Pons (tissue), 1 donor: ENCODE measurements at regions not wholly inside any gene's neighbourhood (a gene's known extent, or its start where the extent isn't known, plus 50 kb on each side); places are given as distances from the start of the nearest gene placed in this dataset.

Experiments
- DNase-seq: peaks from one replicate; pipeline ENCODE4 v3.0.0-alpha.2; 2016; ENCODE audit warnings: low spot score

DNA sequence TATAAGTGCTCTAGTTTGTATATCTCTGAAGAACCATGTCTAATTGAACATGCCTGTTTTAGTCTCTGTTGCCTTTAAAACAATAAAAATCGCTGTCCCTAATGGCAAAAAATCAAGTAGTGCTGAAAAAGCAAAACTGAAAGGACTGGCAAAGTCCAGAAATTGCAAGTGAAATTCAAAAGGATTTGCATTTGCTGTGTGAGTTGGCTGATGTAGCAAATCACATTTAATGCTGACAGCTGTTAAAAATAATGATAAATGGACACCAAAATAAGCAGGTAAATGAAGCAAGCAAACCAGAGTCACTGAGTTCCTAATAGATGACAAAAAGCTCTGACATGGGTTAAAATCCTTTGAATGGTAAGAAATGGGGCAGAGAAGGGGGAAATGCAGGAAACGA lies 874.1 kb downstream of the GRM8 start:
- DNase-seq = no peak

DNA sequence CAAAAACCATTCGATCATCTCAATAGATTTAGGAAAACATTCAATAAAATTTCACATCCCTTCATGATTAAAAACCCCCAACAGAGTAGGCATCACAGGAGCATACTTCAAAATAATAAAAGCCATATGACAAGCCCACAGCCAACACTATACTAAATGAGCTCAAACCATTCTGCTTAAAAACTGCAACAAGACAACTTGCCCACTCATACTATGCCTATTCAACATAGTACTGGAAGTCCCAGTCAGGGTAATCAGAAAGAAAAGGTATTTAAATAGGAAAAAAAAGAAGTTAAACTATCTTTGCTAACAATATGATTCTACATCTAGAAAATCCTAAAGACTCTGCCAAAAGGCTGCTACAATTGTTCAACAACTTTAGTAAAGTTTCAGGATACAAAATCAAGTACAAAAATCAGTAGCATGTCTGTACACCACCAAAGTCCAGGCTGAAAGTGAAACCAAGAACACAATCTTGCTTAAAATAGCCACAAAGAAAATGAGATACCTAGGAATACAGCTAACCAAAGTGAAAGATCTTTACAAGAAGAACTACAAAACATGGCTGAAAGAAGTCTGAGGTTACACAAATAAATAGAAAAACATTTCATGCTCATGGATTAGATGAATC lies 882.6 kb downstream of the GRM8 start:
- no peak for DNase-seq

DNA sequence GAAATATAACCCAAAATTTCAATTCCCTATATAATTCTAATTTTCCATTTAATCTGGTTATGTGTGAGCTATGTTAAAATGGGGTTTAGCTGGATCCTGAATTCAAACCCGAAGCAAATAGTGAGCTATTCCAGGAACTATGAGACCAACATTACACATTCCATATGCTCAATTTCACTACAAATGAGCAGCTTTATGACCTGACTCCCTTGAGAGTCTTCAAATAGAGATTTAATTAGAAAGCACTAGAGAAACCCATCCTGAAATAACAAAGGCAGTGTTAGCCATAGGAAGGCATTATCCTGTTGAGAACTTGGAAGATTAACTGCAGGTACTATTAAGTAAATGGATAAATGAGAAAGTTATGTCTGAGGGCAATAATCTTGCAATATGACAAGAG lies 890.0 kb downstream of the GRM8 start:
- DNase-seq = no peak

DNA sequence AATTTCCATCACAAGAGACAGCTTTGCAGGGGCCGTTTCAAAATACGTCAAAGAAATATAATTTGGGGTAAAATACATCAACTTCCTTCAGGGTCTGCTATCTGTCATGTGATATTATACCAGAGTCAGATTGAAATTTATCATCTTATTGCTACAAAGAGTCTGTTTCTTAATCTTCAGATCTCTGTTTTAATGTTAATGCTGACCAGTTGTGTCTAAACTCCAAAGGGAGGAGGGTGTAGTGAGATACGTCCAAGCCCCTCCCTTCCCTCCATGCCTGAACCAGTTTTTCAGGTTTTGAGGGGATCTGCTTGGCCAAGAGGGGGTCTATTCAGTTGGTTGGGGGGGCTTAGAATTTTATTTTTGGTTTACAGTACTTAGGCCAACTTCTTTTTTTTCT lies 891.6 kb downstream of the GRM8 start:
- DNase-seq = no peak

DNA sequence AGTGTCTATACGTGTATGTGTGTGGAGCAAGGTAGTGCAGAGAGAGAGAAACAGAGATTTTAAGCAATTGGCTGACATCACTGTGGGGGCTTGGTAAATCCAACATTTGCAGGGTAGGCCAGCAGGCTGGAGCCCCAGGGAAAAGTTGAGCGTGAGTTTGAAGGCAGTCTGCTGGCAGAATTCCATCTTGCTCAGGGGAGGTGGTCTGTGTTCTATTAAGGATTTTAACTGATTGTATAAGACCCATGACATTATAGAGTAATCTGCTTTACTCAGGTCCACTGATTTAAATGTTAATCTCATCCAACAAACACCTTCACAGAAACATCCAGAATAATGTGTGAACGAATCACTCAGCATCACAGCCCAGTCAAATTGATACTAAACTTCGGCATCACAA lies 912.9 kb downstream of the GRM8 start:
- no peak for DNase-seq

DNA sequence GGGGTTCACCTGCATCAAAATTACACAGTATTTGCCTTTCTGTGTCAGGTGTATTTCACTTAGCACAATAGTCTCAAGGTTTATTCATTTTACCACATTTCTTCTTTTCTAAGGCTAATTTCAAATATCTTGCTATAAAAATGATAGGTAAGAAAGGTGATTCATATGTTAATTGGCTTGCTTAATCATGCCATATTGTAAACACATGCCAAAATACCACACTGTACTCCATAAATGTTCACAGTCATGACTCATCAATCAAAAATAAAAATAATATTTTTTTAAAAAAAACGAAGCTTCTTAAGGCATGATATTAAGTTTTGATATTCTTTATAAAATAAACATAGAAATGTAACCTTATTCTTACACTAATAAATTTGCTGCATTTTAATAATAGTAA lies 947.1 kb downstream of the GRM8 start:
- DNase-seq = no peak

DNA sequence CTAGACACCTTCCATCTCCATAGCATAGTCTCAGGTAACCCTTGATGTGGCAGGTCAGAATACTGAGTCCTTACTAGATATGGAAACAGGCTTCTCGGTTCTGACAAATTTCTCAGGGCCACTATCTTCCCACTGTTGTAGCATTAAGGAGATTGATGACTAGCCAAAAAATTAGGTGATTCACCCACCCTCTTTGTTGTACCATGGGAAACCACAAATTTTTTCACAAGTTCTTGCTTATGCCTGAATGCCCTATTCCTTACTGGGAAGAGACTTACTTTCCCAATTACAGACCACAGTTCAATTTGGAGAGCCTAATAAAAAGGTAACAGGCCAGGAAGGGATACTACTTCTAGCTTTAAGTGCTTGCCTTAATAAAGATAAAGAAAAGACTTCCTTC lies 948.8 kb downstream of the GRM8 start:
- no peak for DNase-seq

DNA sequence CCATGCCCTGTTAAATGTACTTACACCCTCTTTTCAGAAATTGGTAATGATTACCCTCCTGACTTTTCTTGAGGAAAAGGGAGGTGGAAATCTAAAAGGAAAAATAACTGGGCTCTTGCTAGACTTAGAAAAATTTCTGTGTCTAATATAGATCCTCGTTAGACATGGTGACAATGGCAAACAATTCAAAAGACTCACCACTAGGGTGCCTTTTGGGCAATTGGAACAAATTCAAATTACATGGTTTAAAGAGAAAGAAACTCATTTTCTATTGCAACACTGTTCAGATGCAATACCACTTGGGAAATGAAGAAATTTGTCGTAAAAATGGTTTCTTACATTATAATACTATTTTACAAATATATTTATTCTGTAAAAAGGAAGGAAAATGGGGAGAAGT lies 950.1 kb downstream of the GRM8 start:
- DNase-seq = no peak

DNA sequence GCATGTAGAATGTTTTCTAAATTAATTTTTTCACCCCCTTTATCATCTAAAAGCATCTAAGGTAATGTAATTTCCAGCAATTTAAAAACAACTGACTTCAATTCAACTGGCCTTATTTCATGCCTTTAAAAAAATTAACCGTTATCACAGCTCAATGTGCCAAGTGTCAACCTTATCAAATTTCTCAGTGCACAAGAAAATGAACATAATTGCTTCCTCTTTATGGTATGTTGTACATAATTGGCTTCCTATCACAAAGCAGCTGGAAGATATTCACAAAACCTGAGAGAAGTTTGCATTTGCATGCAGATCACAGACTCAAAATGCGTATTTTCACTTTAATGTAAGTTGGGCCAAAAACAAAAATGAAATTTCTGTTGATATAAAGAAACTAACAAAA lies 966.4 kb downstream of the GRM8 start:
- no peak for DNase-seq

DNA sequence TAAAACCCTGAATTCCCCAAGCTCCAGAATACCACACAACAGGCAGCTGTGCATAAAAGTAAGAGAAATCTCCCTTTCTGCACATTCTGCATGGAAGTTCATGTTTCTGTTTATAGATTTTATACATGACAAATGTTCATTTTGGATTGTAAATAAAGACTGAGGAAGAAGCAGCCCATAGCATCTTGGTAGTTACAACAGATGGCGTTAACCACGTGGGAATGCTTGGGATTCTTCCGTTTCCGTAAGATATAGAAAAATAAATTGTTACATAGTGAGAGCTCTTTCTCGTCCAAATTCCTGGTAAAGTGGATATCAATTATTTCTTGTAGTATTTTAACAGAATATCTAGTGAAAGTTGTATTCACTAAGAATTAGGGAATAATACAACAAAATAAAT lies 1016.5 kb downstream of the GRM8 start:
- no peak for DNase-seq

DNA sequence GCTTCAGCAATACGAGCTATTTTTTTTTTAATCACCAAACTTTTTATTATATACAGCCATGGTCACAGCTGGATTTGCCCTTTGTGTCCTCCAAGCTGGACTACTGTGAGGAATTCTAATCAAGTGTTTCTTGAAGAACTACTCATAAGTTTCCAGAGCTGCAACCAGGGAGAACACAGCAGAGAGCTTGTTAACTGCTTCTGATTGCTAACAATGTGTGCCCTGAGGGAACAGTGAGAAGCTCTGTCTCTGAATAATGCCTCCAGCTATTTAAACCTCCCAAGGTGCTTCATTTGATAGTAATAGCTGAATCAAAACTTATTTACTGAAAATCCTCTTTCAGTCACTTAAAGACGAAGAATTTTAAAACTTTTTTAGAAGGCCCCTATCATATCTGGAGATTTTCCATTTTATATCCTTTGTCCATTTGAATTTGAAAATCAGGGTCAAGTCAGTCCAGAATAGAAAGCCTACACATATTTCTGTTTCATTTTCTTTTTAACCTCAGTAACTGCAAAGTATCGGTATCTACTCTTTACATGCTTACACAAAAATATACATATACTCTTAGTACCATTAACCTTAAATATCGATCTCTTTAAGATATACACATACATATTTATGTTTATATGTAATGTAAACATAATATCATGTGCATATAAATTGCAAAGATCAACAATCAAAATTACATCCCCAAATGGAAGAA lies 1024.2 kb downstream of the GRM8 start:
- no peak for DNase-seq

DNA sequence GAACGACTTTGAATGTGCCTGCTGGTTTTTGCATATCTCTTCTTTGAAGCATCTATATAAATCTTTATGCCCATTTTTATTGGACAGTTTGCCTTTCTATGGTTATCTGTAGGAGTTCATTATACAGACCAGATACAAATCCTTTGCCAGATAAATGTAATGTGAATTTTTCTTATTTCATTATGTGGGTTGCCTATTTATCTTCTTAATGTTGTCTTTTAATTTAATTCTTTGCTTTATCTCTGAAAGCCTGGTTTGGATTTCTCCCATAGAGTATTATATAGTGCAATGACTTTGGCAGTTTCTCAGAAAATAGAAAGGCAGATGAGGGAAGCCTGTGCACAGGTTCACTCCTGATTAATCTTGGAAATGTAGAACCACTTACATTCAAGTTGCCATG lies 1025.1 kb downstream of the GRM8 start:
- DNase-seq = no peak

DNA sequence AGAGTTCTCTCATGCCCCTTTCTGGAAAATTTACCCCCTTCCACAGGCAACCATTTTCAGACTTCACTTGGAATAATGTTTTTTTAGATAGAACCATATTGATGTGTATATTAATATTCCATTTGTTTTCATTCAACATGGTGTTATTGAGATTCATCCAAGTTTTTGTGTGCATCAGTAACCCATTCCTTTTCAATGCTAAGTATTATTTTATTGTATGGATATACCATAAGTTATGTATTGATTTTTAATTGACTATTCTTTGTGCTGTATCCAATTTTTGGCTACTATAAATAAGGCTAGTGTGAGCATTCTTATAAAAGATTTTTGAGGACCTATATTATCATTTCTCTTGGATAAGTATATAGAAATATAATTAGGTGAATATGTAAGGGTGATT lies 1025.7 kb downstream of the GRM8 start:
- DNase-seq = no peak

DNA sequence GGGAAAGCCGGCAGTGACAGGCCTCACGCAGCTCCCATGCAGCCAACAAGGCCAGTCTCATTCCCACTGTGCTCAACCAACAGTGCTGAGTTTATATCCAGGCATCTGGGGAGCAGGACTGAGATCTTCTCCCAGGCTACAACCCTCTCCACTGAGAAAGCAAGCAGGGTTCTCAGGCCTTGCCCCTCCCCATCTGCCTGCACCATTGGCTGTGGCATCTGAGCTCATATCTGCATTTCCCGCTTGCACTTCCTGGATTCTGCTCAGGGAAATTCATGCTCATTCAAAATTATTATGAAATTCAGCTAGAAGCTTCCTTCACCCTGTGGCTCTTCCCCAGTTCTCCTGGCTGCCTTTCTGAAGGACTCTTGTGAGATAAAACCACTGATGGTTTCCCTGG lies 1029.0 kb downstream of the GRM8 start:
- DNase-seq = no peak

DNA sequence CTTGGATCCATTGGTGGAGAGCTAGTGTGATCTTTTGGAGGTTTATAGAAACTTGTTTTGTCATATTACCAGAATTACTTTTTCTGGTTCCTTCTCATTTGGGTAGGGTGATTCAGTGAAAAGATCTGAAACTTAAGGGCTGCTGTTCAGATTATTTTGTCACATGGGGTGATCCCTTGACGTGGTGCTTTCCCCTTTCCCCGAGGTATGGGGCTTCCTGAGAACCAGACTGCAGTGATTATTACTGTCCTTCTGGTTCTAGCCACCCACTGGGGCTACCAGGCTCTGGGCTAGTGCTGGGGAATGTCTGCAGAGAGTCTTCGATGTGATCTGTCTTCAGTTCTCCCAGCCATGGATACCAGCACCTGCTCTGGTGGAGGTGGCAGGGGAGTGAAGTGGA lies 1030.0 kb downstream of the GRM8 start:
- no peak for DNase-seq

DNA sequence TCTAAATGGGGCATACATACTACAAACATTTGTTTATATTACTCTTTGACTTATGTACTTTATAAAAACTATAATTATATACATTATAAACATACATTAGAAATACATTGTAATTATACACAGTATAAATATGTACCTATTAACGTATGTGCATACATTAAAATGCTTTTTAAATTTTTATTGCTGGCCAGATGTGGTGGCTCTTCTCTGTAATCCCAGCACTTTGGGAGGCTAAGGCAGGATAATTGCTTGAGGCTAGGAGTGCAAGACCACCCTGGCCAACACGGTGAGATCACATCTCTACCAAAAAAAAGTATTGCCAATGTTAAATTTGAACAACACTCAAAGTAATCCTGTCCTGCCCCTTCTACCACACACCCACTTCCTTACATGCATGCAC lies 1037.0 kb downstream of the GRM8 start:
- no peak for DNase-seq

DNA sequence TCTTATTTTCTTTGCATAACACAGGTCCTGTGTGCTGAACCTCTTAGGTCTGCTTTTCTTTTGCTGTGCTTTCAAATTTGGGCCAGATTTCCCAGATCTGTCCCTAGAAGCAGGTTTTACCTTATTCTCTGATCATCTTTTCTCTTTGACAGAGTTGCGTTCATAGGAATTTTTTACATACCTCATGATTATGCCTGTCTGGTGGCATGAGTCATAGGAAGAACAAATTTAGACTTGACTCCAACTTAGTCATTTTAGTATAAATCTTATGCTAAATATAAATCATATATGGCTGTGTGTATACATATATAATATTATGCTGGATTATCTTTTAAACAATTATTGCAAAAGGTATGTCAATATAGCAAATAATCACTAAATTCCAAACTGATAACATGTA lies 1038.9 kb downstream of the GRM8 start:
- no peak for DNase-seq

DNA sequence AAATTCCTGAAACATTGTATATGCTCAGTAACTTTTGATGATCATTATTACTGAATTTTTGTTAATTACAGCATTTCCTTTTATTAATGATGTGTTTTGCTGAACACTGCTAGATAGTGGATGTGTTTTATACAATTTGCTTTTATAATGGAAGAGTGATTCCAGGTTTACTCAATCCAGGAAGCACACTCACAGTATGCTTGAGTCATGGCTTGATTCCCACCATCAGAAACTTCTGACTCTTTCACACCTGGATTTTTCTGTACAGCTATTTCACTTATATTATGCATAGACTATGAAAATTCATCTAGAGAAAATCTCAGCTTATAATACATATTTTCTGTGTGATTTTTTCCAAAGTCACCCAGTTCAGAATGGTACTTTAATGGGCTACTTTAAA lies 1040.9 kb downstream of the GRM8 start:
- DNase-seq = no peak

DNA sequence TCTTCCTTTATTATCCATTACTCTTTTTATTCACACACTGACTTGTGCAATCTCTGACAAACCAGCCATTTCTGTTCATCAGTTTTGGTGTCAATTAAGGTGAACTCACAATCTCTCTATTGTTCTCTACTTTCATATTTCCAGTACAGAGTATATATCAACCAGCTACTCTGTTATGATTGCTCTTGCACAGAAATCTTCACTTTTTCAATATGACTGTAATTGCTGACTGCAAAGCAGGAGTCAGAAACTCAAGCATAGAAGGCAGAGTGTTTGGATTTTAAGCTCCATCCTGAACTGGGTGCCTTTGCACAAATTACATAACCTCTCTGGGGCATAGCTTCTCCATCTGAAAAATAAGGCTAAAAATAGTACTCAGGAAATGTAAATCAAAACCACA lies 1042.0 kb downstream of the GRM8 start:
- no peak for DNase-seq

DNA sequence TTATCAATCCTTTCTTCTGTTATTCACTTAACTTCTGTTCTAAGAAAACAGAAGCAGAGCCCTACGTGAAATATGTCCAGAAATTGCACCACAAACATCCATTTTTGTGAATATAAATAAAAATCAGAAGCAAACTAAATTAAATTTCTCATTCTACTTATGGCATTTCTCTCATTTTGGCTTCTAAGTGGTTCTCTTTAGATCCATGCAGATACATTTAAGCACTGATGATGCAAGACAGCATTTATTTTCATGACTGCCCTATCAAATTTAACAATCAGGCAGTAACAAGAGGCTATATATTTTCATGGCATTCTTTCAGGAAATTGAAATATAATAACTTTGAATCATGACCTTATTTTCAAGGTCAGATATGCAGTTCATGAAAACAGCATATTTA lies 1049.6 kb downstream of the GRM8 start:
- DNase-seq = no peak

DNA sequence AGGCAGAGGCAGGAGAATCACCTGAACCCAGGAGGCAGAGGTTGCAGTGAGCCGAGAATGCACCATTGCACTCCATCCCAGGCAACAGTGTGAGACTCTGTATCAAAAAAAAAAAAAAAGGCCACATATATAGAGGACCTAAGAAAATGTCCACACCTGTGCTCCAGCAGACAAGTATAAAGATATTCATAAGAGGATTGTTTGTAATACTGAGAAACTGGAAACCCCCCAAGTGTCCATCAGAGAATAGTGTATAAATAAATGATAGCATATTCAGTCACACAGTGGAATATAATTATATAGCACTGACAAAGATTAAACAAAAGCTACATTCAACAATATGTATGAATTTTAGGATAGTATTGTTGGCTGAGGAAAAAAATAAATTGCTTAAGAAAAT lies 1050.6 kb downstream of the GRM8 start:
- no peak for DNase-seq

DNA sequence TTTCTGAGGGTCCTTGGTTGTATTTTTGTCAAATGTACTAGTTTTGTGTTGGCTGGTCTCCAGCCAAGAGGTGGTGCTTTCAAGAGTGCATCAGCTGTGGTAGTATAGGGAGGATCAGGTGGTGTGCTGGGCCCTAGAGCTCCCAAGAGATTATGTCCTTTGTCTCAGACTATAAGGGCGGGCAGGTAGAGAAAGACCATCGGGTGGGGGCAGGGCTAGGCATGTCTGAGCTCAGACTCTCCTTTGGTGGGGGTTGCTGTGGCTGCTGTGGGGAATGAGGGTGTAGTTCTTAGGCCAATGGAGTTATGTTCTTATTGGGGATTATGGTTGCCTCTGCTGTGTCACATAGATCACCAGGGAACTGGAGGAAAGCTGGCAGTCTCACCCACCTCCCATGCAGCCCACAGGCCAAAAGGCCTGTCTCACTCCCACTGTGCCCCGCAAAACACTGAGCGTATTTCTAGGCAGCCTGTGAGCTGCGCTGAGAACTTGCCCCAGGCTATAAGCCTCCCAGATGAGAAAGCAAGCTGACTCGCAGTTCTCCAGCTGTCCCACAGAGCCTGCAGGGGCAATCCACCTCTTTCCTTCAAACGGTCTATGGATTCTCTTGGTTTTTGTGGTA lies 1066.7 kb downstream of the GRM8 start:
- no peak for DNase-seq

DNA sequence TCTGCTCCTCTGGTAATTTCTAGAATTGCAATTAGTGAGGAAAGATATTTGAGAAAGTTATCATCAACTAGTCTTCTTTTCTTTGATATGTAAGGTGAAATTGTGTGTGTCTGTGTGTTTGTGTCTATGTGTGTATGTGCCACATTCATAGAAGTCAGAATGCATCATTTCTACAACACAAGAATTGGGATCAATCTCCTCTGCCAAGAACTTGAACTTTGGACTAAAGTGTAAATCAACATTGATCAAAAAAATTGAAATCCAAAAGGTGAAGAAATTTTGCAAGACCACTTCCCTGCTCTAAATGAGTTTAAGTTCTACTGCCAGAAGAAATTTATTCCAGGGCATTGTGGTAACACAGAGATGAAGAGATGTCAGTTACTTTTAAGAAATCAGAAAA lies 1072.8 kb downstream of the GRM8 start:
- DNase-seq = no peak

DNA sequence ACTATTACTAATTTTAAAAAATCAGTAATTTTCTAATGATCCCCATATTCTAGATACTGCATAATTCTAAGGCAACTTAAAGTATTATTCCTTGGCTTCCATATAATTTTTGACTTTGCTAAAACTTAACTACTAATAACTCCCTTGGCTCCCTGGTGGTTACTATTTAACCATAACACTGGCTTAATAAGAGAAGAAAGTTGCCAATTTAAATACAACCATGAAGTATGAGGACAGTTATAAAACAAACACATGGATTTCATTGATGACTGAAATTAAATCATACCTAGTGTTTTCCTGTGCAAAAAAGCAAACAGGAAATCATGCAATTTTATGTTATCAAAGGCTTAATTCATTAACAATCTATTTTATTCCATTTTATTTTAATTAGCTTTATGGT lies 1073.9 kb downstream of the GRM8 start:
- DNase-seq = no peak
